GM04503 (cell line): ENCODE measurements at regions not wholly inside any gene's neighbourhood (a gene's known extent, or its start where the extent isn't known, plus 50 kb on each side); places are given as distances from the start of the nearest gene placed in this dataset.
"Not testable (repeated sequence)": the region's sequence is repeated elsewhere in the genome, so short reads cannot be mapped to it uniquely, and the experiment has no call there.

ENCODE experiments used
- DNase-seq: peaks from one replicate; pipeline ENCODE4 v3.0.0-alpha.2; 2012; ENCODE audit warnings: low read depth

DNA sequence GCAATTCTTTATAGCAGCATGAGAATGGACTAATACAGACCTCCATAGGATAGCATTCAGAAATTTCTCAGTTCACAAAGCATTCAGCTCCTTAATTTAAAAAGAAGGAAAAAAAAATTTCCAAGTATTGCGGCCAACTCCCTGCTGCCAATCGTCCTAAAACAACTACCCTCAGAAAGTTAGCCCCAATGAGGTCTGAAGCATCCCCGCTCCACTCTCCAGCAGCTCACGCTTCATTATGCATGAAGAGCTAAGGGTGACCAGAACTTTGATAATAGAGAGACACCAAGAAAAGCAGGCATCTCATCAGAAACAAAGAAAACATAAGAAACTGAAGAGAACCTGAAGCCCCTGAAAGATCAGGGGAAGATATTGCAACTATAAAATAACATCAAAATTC is 172.8 kb upstream of the NUDT4 start:
- DNase-seq: no peak

DNA sequence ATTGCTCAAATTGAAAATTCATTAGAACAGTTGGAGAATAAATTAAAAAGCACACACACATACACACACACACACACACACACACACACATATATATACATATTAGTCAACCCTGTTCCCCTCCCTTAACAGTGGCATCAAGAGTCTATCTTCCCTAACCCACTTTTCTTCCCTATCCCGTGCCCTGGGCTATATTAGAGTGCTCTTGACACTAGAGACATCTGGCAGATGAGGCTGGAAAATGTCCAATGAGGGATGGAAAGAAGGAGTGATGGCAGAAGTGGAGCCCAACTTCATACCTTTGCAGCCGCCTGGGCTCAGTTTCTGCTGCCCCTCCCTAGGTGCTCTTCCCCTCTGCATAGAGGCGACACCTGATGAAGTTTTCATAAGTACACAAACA is 172.4 kb upstream of the NUDT4 start:
- no peak for DNase-seq

DNA sequence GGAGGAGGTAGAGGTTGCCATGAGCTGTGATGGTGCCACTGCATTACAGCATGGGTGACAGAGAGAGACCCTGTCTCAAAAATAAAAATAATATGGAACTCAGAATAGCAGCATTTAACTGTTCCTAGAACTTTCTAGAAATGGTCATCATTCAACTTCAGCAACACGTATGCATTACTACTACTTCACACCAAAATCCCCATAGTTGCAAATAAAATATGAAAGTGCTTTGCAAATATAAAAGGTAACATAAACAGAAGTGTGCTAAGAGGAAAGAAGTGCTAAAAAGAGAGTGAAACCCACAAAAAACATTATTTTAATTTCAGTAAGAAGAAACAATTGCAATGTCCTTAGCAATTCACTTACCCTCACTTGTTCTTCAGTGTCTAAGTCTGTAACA is 169.7 kb upstream of the NUDT4 start:
- no peak for DNase-seq

DNA sequence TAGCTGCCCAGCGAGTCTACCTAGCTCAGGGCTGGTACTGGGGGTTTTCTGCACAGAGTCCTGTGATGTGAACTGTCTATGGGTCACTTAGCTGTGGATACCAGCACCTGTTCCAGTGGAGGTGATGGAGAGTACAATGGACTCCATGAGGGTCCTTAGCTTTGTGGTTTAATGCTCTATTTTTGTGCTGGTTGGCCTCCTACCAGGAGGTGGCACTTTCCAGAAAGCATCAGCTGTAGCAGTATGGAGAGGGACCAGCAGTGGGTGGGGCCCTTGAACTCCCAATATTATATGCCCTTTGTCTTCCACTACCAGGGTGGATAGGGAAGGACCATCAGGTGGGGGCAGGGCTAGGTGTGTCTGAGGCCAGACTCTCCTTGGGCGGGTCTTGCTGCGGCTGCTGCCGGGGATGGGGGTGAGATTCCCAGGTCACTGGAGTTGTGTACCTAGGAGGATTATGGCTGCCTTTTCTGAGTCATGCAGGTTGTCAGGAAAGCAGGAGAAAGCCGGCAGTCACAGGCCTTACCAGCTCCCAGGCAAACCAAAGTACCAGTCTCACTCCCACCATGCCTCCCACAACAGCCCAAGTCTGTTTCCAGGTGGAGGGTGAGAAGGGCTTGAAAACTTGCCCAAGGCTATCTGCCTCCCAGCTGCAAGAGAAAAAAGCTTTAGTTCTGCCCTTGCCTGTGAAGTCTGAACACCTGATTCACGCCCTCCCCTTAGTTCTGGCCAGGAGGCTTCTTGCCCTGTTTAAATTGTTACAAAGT is 163.0 kb upstream of the NUDT4 start:
- no peak for DNase-seq

DNA sequence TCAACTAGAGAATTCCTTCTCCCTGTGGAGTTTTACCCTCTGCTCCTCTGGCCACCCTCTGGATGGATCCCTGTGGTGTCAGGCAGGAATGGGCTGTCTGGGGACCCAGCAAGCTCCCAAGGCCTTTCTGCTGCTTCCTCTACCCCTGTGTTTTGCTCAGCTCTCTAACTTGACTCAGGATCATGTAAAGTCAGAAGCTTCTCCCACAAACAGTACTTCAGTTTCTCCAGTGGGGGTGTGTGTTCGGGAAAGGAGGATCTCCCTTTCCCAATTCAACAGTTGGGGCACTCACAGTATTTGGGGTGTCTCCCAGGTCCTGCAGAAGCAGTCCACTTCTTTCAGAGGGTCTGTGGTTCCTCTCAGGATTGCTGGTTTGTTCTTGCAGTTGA is 162.4 kb upstream of the NUDT4 start:
- no peak for DNase-seq

DNA sequence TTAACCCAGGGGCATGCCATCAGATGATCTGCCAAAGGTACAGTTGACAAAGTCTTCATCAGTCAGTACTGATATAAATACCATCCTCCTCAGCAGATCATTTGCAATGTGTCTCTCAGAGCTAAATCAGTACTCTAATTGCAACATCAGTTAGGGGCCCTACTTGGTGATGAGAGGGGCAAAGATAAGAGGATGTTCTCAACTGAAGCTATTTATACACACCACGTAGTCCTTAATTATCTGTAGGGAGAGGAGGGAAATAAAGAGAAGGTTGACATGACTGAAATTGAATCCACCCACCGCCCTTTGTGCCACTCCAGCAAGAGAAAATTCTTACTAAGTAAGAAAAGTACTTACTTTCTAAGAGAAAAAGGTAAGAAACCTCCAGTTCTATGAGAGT is 157.8 kb upstream of the NUDT4 start:
- no peak for DNase-seq

DNA sequence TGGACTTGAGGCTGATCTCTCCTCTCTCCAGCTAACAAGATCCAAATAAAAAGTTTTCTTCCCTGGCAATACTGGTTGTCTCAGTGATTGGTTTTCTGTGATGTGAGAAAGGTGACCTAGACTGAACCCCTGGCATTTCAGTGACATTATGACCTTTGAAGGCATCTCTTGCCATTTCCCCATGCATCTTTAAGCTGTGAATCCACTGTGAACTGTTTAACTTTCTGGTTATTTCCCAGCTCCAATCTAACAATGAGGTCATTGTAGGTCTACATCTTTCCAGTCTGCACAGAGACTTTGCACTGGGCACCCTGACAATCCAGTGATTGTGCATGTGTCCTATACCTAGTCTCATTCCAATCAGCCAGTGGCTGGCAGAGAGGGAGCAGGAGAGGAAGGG is 155.9 kb upstream of the NUDT4 start:
- DNase-seq: no peak

DNA sequence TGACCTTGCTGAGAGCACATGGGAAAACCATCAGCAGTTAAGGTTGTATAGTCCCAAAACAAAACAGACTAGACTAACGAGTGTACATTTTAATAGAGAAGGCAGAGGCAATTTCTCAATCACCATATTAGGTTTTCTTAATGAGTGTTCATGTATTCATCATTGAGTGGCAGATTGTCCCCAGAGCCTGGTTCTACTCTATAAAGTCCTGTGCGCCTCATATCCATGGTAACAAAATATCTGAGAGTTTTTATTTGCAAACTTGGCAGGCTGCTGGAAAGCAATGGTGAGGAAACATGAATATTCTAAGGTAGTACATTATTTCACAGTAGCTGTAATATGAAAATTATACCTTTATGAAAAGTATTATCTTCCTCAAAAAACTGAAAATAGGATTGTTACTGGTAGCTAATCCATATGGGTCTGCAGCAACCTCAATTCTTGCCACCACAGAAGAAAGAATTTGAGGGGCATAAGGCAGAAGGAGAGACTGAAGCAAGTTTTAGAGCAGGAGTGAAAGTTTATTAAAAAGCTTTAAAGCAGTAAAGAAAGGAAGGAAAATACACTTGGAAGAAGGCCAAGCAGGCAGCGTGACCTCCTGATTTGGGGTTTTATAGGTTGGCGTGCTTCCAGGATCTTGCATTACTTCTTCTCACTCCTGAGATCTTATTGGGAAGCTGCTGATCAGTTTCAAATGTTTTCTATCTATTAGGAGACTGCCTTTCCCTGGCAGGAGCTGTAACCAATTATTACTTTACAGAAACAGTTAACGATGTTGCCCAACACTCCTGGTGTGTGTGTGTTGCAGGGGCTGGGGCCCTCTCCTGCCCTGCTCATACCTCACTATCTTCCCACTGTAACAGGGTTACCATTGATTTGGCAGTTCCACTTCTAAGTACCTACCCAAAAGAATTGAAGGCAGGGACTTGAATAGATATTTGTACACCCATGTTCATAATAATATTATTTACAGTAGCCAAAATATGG is 154.0 kb upstream of the NUDT4 start:
- DNase-seq: peak; percentile 47

DNA sequence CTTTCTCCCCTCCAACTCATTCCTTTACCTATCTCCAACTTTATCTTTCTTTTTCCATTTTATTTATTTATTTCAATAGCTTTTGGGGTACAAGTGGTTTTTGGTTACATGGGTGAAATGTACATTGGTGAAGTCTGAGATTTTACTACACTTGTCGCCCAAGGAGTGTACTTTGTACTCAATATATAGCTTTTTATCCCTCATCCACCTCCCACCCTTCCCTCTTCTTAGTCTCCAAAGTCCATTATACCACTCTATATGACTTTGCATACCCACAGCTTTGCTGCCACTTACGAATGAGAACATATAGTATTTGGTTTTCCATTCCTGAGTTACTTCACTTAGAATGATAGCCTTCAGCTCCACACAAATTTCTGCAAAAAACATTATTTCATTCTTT is 152.6 kb upstream of the NUDT4 start:
- DNase-seq: no peak

DNA sequence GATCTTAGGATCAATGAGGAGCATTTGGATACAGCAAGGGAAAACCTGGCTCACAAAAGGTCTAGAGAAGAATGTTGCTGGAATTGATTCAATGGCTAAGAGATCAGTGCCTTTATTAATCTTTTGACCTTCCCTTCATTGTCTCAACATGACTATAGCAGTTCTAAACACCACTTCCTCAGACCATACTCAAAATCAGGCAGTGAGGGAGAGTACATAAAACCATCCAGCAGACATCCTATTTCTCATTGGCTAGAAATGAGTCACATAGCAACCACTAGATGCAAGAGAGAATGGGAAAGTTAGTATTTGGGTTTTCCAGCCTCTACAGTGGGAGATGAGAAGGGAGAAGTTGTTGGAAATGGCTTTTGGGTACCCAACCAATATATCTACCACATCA is 151.4 kb upstream of the NUDT4 start:
- no peak for DNase-seq

DNA sequence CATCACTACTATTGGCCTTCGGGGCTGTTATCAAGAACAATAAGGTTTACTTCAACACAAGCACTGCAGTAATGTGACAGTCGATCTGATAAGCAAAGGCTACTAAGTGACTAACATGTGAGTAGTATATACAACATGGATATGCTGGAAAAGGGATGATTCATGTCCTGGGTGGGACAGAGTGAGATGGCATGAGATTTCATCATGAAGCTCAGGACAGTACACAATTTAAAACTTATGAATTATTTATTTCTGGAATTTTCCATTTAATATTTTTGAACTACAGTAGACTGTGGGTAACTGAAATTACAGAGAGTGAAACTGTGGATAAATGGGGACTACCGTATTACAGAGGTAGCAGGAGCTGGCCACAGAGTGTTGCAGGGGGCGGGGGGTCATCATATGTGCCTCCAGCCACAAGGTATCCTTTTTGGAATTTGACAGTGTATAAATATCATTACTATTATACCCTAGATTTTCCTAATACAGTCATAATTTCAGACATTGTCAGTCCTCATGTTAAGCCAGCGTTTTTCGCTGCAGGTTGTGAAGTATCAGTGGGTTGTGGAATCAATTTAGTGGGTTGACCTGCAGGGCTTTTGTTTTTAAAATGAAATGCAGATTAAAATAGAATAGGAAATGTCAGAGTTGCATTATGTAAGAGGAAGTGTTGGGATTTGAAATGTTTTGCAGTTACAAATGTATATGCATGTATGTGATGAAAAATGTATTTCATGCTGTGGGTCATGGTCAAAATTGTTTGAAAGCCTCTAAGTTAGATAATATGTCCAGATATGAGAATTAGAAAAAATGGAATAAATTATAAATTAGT is 148.0 kb upstream of the NUDT4 start:
- DNase-seq: peak; percentile 34

DNA sequence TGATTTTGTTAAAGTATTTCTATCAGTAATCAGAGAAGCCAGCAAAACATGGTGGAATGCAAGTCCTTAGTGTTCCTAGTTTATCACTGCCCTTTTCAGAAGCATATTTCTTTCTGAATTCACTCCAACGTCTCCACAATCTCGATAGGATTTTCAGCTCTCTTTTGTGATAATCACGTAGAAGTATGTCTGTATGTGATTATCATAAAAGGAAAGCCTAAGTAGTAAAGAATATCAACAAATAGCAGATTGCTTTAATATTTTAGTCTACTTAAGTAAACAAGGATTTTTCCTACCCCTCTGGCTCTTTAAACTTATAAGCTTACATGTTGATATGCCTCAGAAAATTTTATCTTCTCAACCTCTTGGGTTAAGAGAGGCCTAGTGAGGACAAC is 147.4 kb upstream of the NUDT4 start:
- no peak for DNase-seq

DNA sequence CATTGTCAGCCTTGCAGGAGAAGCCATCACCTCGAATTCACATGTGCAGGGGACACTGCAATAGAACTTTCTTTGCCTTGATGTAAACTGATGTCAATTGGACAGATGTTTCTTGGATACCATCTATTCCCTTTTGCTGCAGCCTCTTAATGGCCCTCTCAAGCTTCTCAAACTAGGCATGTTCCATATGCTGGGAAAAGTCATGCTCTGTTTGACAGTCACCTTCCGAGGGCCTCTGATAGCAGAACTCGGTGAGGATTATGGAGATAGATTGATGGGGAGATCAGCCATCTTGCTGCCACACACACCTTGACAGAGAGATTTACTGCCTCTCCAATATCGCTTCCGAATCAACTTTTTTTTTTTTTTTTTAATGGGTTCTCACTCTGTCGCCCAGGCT is 145.8 kb upstream of the NUDT4 start:
- DNase-seq: no peak

DNA sequence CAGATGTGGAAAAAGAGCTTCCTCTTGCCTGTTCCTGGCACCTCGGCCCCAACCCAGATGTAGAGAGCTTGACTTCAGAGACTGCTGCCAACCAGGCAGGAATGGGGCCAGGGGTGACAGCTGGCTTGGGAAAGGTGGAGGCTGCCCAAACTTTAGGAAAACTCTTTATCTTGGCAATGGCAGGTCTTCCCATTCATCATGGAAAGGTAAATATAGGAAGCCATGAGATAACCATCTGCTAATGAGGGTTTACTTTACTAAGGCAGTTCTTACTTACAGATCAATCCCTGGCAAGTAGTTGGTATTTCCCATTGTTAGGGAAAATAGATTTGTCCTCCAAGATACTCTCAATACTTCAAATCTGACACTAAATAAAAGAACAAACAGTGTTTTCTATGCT is 143.1 kb upstream of the NUDT4 start:
- DNase-seq: no peak

DNA sequence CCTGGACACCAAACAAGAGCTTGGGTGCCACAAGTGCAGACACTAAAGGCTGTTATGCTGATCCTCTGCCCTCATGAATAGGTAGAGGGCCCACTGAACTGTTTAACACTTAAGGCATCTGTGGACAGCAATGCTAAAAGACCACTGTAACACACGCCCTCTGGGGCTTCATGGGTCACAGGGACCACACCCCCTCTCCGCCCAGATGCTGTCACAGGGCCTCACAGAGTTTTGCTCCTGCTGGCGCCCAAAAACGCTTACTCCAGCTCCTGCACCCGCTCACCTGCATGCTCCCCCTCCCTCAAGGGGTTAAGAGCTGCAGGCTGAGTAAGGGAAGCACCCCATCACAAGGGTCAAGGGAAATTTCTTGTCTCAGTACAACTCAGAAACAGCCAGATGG is 141.8 kb upstream of the NUDT4 start:
- DNase-seq: no peak

DNA sequence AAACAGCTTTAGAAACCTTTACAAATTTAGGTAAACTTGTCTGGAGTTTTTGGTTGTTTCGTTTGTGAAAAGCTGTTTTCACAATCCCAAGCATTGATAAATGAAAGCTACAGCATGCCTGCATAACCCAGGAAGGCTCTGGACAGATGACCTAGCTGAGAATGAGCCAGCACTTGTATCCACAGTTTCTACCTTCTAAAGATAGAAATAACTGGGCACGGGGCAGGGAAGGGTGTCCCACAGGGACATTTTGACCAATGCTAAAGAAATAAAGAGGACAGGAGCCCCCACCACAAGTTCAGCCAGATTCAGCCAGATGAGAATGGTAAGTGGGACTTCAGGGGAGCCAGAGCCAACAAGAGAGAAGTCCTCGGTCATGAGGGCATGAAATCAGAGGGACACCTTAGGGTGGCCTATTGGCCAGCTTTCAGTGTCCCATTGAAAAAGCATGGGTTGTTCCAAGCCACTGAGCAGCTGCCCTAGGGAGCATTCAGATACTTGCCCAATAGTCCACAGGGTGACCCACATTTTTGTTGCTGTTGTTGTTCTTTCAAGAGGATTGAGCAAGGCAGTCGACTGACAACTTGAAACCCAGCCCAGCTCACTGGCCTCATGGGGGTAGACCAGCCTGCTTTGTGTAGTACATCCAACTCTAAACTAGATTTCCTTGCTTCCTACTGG is 140.3 kb upstream of the NUDT4 start:
- no peak for DNase-seq

DNA sequence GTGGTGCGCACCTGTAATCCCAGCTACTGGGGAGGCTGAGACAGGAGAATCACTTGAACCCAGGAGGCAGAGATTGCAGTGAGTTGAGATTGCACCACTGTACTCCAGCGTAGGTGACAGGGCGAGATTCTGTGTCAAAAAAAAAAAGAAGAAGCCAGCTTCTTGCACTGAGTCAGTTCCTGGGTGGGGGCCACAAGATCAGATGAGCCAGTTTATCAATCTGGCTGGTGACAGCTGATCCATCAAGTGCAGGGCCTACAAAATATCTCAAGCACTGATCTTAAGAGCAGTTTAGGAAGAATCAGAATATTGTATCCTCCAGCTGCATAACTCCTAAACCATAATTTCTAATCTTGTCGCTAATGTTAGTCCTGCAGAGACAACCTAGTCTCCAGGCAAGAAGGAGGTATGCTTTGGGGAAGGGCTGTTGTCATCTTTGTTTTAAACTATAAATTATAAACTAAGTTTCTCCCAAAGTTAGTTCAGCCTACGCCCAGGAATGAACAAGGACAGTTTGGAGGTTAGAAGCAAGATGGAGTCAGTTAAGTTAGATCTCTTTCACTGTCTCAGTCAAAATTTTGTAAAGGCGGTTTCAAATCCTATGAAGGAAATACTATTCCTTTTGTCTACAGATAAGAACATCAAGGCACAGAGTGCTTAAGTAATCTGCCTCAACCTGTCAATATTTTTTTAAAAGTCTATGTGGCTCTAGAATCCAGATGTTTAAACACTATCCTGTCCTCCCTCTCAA is 139.0 kb upstream of the NUDT4 start:
- not testable (repeated sequence) for DNase-seq

DNA sequence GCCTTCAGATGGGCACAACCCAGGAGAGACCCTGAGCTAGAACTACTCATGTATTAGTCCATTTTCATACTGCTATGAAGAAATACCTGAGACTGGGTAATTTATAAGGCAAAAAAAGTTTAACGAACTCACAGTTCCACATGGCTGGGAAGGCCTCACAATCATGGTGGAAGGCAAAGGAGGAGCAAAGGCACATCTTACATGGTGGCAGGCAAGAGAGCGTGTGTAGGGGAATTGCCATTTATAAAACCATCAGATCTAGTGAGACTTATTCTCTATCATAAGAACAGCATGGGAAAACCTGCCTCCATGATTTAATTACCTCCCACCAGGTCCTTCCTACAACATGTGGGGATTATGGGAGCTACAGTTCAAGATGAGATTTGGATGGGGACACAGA is 137.9 kb upstream of the NUDT4 start:
- not testable (repeated sequence) for DNase-seq

DNA sequence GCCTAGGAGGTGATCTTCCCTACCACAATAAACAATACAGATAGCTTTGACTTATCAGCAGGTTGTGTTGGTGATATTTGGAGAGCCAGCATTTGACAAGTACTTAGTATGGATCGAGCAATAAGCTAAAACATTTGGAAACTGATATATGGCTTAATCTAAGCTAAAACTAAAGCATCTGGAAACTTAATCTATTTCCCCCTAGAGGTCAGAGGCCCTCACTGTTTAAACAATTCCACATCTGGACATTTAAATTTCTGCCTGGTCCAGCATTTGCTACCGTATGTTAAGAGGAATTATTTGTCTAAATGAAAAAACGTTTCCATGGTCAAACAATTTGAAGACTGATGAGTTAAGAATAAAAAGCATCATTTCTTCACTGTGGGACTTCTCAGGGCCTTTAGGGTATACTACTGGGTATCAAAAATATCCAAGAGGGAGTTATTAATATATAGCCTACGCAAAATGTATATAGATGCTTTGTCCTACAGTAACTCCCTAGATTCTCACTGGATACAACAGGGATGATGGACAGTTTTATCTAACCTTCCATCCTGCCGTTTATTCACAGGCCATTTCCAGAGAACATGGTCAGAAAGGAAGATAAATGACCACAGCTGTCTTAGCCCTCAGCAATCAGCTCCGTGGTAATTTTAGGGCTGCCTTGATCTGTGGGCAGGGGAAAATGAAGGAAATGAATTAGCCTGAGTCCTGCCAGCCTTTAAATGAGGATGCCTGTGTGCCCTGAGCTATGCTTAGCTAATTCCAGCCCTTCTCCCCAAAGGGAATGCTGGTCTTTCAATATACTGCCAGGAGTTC is 135.4 kb upstream of the NUDT4 start:
- DNase-seq: no peak

DNA sequence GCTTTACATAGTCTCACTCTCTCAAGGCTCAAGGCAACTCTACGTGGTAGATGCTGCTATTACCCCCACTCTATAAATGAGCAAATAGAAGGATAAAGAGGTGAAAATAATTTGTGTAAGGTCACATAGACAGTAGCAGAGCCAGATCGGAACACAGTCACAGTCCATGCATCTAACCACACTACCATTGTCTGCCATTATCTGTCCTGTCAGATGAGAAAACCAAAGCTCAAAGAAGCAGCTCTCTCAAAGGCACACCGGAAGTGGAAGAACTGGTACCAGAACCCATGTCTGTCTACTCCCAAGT is 134.4 kb upstream of the NUDT4 start:
- no peak for DNase-seq
